Nephron (organoid): ENCODE measurements at regions not wholly inside any gene's neighbourhood (a gene's known extent, or its start where the extent isn't known, plus 50 kb on each side); places are given as distances from the start of the nearest gene placed in this dataset.
"Not testable (repeated sequence)": the region's sequence is repeated elsewhere in the genome, so short reads cannot be mapped to it uniquely, and the experiment has no call there.

Source experiments
- H3K27ac Mint-ChIP-seq, 3 experiments: 2 replicates each; pipeline ENCODE4 v1.8.0; 2020; ENCODE audit warnings: mixed read lengths in 3 of 3, mild to moderate bottlenecking in 2 of 3, moderate library complexity in 1 of 3
- H3K27me3 Mint-ChIP-seq: 2 replicates; pipeline ENCODE4 v1.8.0; 2021; ENCODE audit warnings: low read depth, mild to moderate bottlenecking, moderate library complexity, mixed read lengths
- H3K36me3 Mint-ChIP-seq: 2 replicates; pipeline ENCODE4 v1.8.0; 2020; ENCODE audit warnings: low read depth, mixed read lengths
- H3K4me1 Mint-ChIP-seq: 2 replicates; pipeline ENCODE4 v1.8.0; 2020; ENCODE audit warnings: mixed read lengths
- H3K4me3 Mint-ChIP-seq, 3 experiments: 2 replicates each; pipeline ENCODE4 v1.8.0; 2020; ENCODE audit warnings: mild to moderate bottlenecking in 3 of 3, mixed read lengths in 3 of 3, moderate library complexity in 2 of 3
- H3K9me3 Mint-ChIP-seq: 2 replicates; pipeline ENCODE4 v1.8.0; 2020; ENCODE audit warnings: mixed read lengths
- TF ChIP-seq, protein P1 (sequence below), 3 experiments: fragments of 200-600 bp; sonication (generic); IDR thresholded peaks; one replicate each; pipeline ENCODE4 v1.5.0; 2021; ENCODE audit warnings: antibody characterized with exemption in 3 of 3; ENCODE audit not compliant: unreplicated experiment in 3 of 3

DNA sequence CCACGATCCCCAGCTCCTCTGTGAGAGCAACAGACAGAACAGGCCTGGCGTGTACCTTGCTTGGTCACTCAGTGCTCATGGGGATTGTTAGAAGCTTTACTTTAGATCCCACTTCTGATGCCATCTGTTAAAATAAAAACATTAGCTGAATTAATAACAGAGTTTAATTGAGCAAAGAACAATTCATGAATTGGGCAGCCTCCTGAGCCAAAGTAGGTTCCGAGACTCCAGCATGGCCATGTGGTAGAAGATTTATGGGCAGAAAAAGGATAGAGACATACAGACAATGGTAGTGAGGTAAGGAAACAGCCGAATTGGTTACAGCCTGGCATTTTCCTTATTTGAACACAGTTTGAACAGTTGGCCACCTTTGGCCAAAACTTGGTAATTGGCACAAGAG lies 223.9 kb upstream of the TRPC4 start:
- H3K4me3 Mint-ChIP-seq: no peak overlapping the region
- no peak overlapping the region for H3K27ac Mint-ChIP-seq
- no peaks in the 10 kb centered on the region for H3K9me3 Mint-ChIP-seq
- H3K4me1 Mint-ChIP-seq: no peaks in the 10 kb centered on the region
- H3K36me3 Mint-ChIP-seq: peaks cover 1% of the 10 kb centered on the region
- TF ChIP-seq, protein P1, sequence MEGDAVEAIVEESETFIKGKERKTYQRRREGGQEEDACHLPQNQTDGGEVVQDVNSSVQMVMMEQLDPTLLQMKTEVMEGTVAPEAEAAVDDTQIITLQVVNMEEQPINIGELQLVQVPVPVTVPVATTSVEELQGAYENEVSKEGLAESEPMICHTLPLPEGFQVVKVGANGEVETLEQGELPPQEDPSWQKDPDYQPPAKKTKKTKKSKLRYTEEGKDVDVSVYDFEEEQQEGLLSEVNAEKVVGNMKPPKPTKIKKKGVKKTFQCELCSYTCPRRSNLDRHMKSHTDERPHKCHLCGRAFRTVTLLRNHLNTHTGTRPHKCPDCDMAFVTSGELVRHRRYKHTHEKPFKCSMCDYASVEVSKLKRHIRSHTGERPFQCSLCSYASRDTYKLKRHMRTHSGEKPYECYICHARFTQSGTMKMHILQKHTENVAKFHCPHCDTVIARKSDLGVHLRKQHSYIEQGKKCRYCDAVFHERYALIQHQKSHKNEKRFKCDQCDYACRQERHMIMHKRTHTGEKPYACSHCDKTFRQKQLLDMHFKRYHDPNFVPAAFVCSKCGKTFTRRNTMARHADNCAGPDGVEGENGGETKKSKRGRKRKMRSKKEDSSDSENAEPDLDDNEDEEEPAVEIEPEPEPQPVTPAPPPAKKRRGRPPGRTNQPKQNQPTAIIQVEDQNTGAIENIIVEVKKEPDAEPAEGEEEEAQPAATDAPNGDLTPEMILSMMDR (IDR thresholded peaks at IDR 0.05; ENCODE audit: unreplicated experiment in 3 of 3): no peak
- no peaks in the 10 kb centered on the region for H3K27me3 Mint-ChIP-seq

DNA sequence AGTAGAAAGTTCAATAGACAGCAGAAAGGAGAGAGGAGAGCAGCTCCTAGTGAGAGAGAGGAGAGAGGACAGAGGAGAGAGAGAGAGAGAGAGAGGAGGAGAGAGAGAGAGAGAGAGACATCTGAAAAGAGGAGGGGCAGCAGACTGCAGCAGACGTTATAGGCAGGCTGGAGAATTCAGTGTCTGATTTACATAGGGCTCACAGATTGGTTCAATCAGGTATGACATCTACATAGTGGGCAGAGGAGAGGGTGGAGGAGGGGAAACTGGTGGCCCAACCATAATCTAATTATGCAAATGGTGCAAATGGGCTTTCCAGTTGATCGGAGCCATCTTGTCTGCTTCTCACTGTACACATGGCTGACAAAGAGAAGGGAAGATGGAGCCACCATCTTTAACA lies 221.3 kb upstream of the TRPC4 start:
- Mint-ChIP-seq H3K4me3 (no peak overlapping the region), H3K9me3 (no peaks in the 10 kb centered on the region), H3K27ac (no peak overlapping the region), H3K4me1 (no peaks in the 10 kb centered on the region), H3K27me3 (no peaks in the 10 kb centered on the region), H3K36me3 (peaks cover 3% of the 10 kb centered on the region)
- TF ChIP-seq, protein P1 (IDR thresholded peaks at IDR 0.05; ENCODE audit: unreplicated experiment in 3 of 3): no peak

GRCh38 chr13:38086721-38087120 lies 217.1 kb upstream of the TRPC4 start:
- Mint-ChIP-seq H3K9me3 (peaks cover 9% of the 10 kb centered on the region), H3K4me3 (no peak overlapping the region), H3K27ac (no peak overlapping the region), H3K4me1 (no peaks in the 10 kb centered on the region), H3K27me3 (no peaks in the 10 kb centered on the region), H3K36me3 (peaks cover 8% of the 10 kb centered on the region)
- TF ChIP-seq, protein P1 (IDR thresholded peaks at IDR 0.05; ENCODE audit: unreplicated experiment in 3 of 3): no peak

DNA sequence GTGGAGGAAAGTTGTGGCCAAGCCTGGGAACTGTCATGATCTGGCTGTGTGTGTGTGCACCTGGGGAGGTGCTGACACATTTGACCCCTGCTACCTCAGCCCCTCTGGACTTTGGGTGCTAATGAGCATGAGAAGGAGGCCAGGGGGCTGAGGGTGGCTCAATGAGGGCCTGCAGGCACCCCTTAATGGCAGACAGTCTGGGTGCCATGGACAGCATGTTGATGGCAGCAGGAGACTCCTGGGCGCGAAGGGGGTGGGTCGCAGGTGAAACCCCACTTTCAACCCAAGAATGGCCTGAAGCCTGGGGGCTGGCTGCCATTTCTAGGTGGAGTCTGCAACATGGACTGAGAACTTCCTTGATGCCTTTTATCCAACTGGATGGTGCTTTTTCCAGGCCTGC lies 216.4 kb upstream of the TRPC4 start:
- Mint-ChIP-seq H3K27ac (no peak overlapping the region), H3K9me3 (peaks cover 13% of the 10 kb centered on the region), H3K4me1 (no peaks in the 10 kb centered on the region), H3K27me3 (no peaks in the 10 kb centered on the region), H3K4me3 (no peak overlapping the region), H3K36me3 (peaks cover 8% of the 10 kb centered on the region)
- TF ChIP-seq, protein P1 (IDR thresholded peaks at IDR 0.05; ENCODE audit: unreplicated experiment in 3 of 3): no peak

- TF ChIP-seq, protein P1 (IDR thresholded peaks at IDR 0.05; ENCODE audit: unreplicated experiment in 3 of 3): no peak
- Mint-ChIP-seq H3K27me3 (no peaks in the 10 kb centered on the region), H3K27ac (no peak overlapping the region), H3K36me3 (no peaks in the 10 kb centered on the region), H3K4me3 (no peak overlapping the region), H3K9me3 (peaks cover 5% of the 10 kb centered on the region), H3K4me1 (no peaks in the 10 kb centered on the region)
Observed at GRCh38 chr13:38073931-38074330, 204.4 kb upstream of the TRPC4 start.

DNA sequence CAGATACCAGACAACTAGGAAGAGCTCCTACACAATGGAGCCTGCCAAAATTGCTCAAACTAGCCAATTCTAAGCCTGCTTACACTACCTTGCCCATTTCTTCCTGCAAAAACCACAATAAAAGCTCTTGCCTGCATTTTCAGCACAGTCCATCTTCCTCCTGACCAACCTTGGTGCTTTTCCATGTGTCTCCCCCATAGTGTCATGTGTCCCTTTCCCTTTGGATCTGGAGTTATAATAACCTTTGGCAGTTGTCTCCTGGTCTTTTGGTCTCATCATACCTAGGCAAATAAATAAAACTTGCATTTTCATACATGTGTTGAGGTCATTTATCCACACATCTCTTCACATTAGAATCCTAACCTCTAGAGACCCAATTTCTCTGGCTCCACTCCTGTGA lies 203.1 kb upstream of the TRPC4 start:
- Mint-ChIP-seq H3K27ac (no peak overlapping the region), H3K27me3 (peaks cover 4% of the 10 kb centered on the region), H3K36me3 (no peaks in the 10 kb centered on the region), H3K4me3 (no peak overlapping the region), H3K4me1 (no peaks in the 10 kb centered on the region), H3K9me3 (peaks cover 8% of the 10 kb centered on the region)
- TF ChIP-seq, protein P1 (IDR thresholded peaks at IDR 0.05; ENCODE audit: unreplicated experiment in 3 of 3): no peak

DNA sequence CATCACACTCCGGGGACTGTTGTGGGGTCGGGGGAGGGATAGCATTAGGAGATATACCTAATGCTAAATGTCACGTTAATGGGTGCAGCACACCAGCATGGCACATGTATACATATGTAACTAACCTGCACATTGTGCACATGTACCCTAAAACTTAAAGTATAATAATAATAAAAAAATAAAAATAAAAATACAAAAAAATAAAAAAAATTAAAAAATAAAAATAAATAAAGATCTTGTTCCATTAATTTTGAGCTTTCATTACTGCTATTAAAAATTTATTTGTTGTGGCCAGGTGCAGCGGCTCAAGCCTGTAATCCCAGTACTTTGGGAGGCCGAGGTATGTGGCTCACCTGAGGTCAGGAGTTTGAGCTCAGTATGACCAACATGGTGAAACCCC lies 201.8 kb upstream of the TRPC4 start:
- not testable (repeated sequence) for H3K4me1 Mint-ChIP-seq, H3K27me3 Mint-ChIP-seq, H3K27ac Mint-ChIP-seq, H3K36me3 Mint-ChIP-seq, H3K4me3 Mint-ChIP-seq
- H3K9me3 Mint-ChIP-seq: peaks cover 13% of the 10 kb centered on the region
